Cardiac fibroblast (primary cell): ENCODE measurements at regions not wholly inside any gene's neighbourhood (a gene's known extent, or its start where the extent isn't known, plus 50 kb on each side); places are given as distances from the start of the nearest gene placed in this dataset.

Source experiments
- DNase-seq, 2 donors: peaks; one replicate each; pipeline versions ENCODE4 v3.0.0 to v3.0.0-alpha.2; 2010; ENCODE audit warnings: low read depth in 2 of 2
- H3K4me3 ChIP-seq, 2 donors: replicated peaks in 1 of 2; 1 replicate in 1 of 2; 2 replicates in 1 of 2; pipeline ENCODE4 v1.5.1; 2011; ENCODE audit warnings: low read depth in 2 of 2, low read length in 2 of 2, mild to moderate bottlenecking in 2 of 2, moderate library complexity in 1 of 2
- TF ChIP-seq, protein P1 (sequence below): IDR thresholded peaks from one replicate; pipeline ENCODE4 v1.5.1; 2011; ENCODE audit warnings: low read depth, mild to moderate bottlenecking, low read length, inconsistent platforms

DNA sequence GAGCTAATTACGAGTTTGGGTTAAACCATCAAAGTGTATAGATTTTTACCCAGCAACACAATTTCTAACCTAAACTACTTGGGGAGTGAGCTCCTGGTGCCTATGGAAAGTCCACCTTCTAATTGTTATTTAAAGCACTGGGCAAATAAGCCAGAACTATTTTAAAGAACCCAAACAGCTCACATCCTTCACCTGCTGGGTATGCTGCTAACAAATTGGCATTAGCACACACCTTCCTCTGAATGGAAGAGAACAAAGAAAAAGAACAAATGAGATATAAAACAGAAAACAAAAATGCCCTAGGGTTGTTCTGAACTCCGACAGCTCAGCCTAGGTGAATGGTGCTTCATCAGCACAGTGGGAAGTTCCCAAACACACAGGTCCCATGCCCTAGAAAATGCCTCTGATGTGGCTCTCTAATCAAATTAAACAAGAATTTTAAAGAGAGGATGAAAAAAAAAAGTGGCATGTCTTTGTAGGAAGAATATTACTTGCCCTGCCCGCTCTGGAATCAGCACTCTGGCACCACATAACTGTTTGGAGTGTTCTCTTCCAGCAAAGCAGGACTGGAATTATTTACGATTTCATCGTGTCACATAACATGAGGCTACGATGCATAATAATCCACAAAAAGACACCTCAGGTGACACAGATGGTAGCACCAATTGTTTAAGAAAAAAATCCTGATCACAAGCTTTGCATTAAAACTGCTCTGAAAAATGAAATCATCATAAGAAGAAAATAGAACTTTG is 334.4 kb downstream of the GBE1 start:
- TF ChIP-seq, protein P1, sequence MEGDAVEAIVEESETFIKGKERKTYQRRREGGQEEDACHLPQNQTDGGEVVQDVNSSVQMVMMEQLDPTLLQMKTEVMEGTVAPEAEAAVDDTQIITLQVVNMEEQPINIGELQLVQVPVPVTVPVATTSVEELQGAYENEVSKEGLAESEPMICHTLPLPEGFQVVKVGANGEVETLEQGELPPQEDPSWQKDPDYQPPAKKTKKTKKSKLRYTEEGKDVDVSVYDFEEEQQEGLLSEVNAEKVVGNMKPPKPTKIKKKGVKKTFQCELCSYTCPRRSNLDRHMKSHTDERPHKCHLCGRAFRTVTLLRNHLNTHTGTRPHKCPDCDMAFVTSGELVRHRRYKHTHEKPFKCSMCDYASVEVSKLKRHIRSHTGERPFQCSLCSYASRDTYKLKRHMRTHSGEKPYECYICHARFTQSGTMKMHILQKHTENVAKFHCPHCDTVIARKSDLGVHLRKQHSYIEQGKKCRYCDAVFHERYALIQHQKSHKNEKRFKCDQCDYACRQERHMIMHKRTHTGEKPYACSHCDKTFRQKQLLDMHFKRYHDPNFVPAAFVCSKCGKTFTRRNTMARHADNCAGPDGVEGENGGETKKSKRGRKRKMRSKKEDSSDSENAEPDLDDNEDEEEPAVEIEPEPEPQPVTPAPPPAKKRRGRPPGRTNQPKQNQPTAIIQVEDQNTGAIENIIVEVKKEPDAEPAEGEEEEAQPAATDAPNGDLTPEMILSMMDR, result no peak
- DNase-seq, result no peak
- no peak overlapping the region for H3K4me3 ChIP-seq

DNA sequence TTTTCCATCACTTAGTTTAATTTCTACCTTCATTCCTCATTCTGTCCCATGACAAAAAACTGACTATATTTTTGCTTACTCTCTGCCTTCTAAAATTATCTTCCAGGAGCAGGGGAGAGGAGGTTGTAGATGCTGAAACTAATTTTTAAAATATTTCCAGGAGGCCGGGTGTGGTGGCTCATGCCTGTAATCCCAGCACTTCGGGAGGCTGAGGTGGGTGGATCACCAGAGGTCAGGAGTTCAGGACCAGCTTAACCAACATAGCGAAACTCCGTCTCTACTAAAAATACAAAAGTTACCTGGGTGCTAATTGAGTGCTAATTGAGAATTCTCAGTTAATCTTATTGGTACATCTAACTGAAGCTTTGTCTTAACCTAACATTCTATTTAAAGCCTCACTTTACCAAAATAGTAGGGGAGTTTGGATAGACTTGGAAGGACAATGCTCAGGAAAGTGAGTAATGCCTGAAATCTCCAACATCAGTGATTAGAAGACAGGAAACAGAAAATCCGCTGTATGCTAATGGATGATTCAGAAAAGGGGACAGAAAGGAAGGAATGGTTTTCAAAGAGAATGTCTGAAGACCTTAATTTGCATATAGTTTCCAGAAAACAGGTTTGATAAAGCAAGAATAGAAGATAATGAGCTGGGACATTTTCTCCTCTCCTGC is 336.1 kb downstream of the GBE1 start:
- TF ChIP-seq, protein P1, result no peak
- DNase-seq, result peak; percentile 32 to 82
- H3K4me3 ChIP-seq, result no peak overlapping the region

DNA sequence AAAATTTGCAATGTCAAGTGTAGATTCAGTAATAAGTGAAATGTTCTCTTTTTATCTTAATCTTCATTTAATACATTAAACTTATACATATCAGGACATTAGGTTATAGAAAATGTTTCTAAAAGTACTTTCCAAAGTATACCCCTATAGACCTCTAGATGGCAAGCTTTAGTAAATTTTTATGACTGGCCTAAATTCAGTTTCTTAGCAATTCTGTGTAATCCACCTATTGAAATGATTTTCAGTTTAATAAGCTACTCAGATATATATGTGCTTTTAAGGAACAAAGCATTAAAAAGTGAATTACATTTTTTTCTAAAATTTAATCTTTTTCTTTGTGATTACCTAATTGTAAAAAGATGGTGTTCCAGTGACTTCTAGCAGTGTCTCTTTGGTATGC is 342.2 kb downstream of the GBE1 start:
- no peak overlapping the region for H3K4me3 ChIP-seq
- TF ChIP-seq, protein P1, result peak; percentile 44
- DNase-seq, result peak; percentile 47 to 60

DNA sequence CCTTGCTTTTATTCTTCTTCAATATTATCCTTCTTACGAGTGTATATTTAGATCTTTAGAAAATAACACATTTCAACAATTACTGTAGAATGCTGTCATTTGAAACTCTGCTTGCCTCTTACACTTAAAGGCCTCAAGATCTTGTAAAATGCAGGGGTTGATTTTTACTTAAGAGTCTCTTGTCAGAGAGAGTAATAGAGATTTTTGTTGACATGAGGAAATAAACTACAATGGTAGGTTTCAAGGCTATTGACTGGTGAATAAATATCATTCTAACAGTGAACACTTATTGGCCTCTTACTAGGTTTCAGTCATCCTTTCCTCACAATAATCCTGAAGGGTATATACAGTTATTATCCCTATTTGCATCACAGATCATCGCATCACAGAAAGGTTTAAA is 344.6 kb downstream of the GBE1 start:
- no peak for DNase-seq
- TF ChIP-seq, protein P1, result no peak

DNA sequence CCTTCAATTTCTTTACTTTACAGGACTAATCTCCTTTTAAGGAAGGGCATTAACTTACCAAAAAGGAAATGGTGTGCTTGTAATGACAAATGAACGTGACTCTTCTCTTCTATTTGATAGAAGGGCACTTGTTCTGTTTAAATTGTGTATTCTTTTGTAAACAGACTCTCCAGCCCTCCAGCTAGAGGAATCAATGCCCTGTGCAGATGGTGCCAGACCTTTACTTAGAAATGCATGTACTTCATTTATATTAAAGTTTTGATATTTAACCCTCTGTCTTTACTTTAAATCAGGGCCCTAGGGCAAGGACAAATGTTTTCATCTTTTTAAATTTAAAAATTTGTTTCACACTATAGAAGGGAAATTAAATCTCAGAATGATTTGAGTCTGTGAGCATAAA is 355.1 kb downstream of the GBE1 start:
- no peak for DNase-seq
- TF ChIP-seq, protein P1, result no peak
- no peak overlapping the region for H3K4me3 ChIP-seq

More for the DNA sequence above, 344.6 kb downstream of the GBE1 start:
- no peak overlapping the region for H3K4me3 ChIP-seq

DNA sequence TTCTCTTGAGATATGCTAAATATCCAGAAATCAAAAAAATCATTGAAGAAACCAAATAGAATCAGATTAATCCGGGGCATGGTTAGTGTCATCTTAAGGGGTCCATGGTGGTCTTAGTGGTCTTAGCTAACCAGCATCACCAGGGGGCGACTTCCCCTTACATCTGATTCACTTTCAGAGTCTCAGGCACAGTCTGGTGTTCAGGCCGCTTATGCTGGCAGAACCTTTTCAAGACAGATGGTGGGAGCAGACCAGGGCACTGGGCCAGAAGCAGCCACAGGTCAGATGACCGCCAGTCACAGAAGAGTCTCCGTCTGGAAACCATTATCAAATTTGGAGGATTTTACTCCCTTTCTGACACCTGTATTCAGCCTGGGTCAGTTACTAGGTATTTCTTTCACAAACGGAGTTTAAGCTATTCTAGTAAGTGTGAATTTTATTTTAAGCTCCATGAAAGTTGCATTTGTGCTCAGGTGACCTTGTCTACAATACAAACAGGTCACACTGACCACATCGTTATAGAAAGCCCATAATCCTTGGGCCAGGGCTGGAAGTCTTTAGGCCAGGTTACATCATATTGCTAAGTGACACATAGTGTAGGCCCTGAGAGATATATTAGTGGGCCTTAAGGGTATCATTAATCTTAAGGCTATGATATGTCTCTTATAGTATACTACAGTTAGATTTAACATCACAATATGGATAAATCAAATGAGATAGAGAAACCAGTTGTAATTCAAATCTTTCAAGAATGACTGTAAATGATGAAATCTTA is 365.5 kb downstream of the GBE1 start:
- no peak overlapping the region for H3K4me3 ChIP-seq
- DNase-seq, result no peak
- TF ChIP-seq, protein P1, result no peak
